HG02885 (cell line): ENCODE measurements at regions not wholly inside any gene's neighbourhood (a gene's known extent, or its start where the extent isn't known, plus 50 kb on each side); places are given as distances from the start of the nearest gene placed in this dataset.
"Not testable (repeated sequence)": the region's sequence is repeated elsewhere in the genome, so short reads cannot be mapped to it uniquely, and the experiment has no call there.

Experiments used
- ATAC-seq: cut with Tn5 transposase; IDR thresholded peaks from one replicate; pipeline ENCODE4 v1.9.1; 2021; ENCODE audit warnings: mild to moderate bottlenecking; ENCODE audit not compliant: unreplicated experiment, poor library complexity

GRCh38 chr13:69283837-69284236 is 823.8 kb upstream of the ATXN8OS start:
- no peak for ATAC-seq

GRCh38 chr13:69283301-69283700 is 824.3 kb upstream of the ATXN8OS start:
- no peak for ATAC-seq

GRCh38 chr13:69280399-69280798 is 827.2 kb upstream of the ATXN8OS start:
- ATAC-seq: no peak

- no peak for ATAC-seq
Measured at GRCh38 chr13:69279213-69279612, 828.4 kb upstream of the ATXN8OS start.

GRCh38 chr13:69274231-69274630 is 833.4 kb upstream of the ATXN8OS start:
- ATAC-seq: no peak

- ATAC-seq: no peak
Measured at GRCh38 chr13:69264362-69265334, 843.0 kb upstream of the ATXN8OS start.

- ATAC-seq: no peak
Measured at GRCh38 chr13:69243366-69243765, 864.3 kb upstream of the ATXN8OS start.

GRCh38 chr13:69234171-69234570 is 873.5 kb upstream of the ATXN8OS start:
- no peak for ATAC-seq

GRCh38 chr13:69226427-69226826 is 881.2 kb upstream of the ATXN8OS start:
- ATAC-seq: no peak

GRCh38 chr13:69221633-69222498 is 885.8 kb upstream of the ATXN8OS start:
- not testable (repeated sequence) for ATAC-seq

- ATAC-seq: no peak
Measured at GRCh38 chr13:69213396-69213795, 894.2 kb upstream of the ATXN8OS start.

- ATAC-seq: no peak
Measured at GRCh38 chr13:69204620-69205019, 903.0 kb upstream of the ATXN8OS start.

GRCh38 chr13:69202996-69203395 is 904.6 kb upstream of the ATXN8OS start:
- no peak for ATAC-seq

- ATAC-seq: no peak
Measured at GRCh38 chr13:69199664-69200063, 908.0 kb upstream of the ATXN8OS start.

- ATAC-seq: no peak
Measured at GRCh38 chr13:69198706-69199105, 908.9 kb upstream of the ATXN8OS start.

GRCh38 chr13:69194130-69194529 is 913.5 kb upstream of the ATXN8OS start:
- no peak for ATAC-seq

GRCh38 chr13:69180034-69180433 is 927.6 kb upstream of the ATXN8OS start:
- ATAC-seq: no peak

GRCh38 chr13:69178000-69178399 is 929.6 kb upstream of the ATXN8OS start:
- ATAC-seq: no peak

- no peak for ATAC-seq
Measured at GRCh38 chr13:69168436-69168835, 939.2 kb upstream of the ATXN8OS start.

- no peak for ATAC-seq
Measured at GRCh38 chr13:69155136-69155535, 952.5 kb upstream of the ATXN8OS start.

GRCh38 chr13:69142101-69142500 is 965.5 kb upstream of the ATXN8OS start:
- ATAC-seq: no peak
